AG10803 (cell line): ENCODE measurements at regions not wholly inside any gene's neighbourhood (a gene's known extent, or its start where the extent isn't known, plus 50 kb on each side); places are given as distances from the start of the nearest gene placed in this dataset.

Experiments
- DNase-seq: peaks from one replicate; pipeline ENCODE4 v3.0.0; 2010; ENCODE audit warnings: low read depth
- H3K4me3 ChIP-seq: 2 replicates; pipeline ENCODE4 v1.5.1; 2011; ENCODE audit warnings: mild to moderate bottlenecking, low read length, control low read depth
- TF ChIP-seq, protein P1 (sequence below): conservative IDR thresholded peaks from 2 replicates; pipeline ENCODE4 v1.5.1; 2011; ENCODE audit warnings: mild to moderate bottlenecking, low read length, control low read depth, inconsistent platforms

DNA sequence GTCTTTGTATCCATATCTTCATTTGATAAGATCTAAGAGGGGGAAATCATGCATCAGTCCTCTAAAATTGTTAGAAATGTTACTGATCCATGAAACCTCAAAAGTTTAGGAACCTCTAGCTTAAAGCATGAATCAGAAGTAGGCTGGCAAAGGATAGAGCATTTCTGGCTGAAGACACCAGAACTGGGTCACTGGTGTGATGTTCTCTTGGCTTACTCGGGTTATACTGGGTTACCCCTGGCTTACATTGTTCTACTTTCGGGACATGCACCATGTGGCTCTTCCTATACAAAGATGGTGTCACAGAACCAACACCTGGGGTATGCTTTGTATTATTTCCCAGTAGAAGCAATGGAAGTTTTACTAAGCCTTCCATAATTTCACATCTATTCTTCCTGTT lies 83.2 kb upstream of the TNP1 start:
- no peak for DNase-seq
- TF ChIP-seq, protein P1, sequence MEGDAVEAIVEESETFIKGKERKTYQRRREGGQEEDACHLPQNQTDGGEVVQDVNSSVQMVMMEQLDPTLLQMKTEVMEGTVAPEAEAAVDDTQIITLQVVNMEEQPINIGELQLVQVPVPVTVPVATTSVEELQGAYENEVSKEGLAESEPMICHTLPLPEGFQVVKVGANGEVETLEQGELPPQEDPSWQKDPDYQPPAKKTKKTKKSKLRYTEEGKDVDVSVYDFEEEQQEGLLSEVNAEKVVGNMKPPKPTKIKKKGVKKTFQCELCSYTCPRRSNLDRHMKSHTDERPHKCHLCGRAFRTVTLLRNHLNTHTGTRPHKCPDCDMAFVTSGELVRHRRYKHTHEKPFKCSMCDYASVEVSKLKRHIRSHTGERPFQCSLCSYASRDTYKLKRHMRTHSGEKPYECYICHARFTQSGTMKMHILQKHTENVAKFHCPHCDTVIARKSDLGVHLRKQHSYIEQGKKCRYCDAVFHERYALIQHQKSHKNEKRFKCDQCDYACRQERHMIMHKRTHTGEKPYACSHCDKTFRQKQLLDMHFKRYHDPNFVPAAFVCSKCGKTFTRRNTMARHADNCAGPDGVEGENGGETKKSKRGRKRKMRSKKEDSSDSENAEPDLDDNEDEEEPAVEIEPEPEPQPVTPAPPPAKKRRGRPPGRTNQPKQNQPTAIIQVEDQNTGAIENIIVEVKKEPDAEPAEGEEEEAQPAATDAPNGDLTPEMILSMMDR, result no peak
- no peak overlapping the region for H3K4me3 ChIP-seq

DNA sequence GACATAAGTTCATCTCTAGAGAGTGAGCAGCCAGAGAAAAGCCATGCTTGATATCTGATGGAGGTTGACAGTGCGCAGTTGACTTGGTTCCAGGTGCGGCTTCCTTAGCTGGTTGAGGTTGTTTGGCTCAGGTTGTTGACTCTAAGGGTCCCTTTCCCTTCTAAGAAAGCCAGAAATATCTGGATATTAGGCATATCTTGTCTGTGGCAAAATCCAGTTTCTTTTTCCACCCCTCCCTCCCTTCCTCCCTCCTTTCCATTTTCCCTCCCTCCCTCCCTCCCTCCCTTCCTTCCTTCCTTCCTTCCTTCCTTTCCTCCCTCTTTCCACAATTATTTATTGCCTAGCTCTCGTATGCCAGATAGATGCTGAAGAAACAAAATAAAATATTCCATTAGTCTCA lies 82.6 kb upstream of the TNP1 start:
- TF ChIP-seq, protein P1, result no peak
- no peak for DNase-seq
- H3K4me3 ChIP-seq, result no peak overlapping the region

DNA sequence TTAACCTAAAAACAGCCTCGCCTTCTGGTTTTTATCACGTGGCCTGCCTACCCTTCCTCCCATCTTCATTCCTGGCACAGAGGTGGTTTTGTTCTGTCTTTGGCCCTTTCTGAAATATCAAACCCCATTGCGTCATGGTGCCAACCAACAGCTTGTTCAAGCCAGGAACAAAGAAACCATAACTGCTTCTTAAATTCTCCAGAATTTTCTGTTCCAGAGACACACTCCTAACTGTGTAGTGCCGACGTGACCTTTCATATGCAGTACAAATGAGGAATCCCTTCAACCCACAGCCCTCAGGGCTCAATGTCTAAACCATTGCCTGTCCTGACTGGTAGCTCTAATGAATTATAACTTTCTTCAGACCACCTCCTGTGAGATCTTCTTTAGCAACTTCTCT lies 82.2 kb upstream of the TNP1 start:
- no peak overlapping the region for H3K4me3 ChIP-seq
- TF ChIP-seq, protein P1, result no peak
- DNase-seq, result no peak

DNA sequence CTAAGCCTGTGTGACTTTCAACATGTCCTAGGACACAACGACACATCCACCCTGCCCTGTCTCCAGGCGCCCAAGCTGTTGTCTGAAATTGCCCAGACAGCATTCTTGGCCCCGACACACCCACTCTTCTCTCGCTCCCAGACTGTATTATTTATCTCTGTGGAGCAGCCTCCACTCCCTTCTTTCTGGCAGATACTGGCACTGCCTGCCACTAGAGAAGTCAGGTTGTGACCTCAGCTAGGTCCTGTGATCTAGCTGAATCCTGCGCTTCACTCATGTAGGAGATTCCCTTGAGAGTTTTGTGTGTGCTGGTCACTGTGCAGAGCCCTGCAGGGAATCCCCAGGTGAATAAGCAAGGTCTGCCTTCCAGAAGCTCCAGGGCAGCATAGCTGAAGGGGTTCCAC lies 77.1 kb upstream of the TNP1 start:
- no peak for DNase-seq
- H3K4me3 ChIP-seq, result no peak overlapping the region
- TF ChIP-seq, protein P1, result no peak

DNA sequence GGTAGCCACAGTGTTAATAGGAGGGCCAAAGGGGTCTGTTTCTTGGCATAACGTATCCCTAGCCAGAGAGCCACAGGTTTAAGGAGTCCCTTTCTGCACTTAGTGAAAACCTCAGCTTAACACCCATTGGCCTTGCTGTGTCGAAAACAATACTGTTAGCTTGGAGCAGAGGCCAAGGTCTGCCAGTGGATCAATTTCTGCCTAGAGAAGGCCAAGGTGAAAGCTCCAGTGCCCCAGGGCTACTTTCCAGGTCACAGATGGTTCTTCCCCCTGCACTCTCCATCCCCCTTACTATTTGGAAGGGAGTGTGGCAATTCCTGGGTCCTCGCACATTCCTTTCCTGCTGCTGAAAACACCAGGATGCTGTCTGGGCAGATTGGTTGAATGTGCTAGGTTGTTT lies 74.8 kb upstream of the TNP1 start:
- no peak for DNase-seq
- H3K4me3 ChIP-seq, result no peak overlapping the region

DNA sequence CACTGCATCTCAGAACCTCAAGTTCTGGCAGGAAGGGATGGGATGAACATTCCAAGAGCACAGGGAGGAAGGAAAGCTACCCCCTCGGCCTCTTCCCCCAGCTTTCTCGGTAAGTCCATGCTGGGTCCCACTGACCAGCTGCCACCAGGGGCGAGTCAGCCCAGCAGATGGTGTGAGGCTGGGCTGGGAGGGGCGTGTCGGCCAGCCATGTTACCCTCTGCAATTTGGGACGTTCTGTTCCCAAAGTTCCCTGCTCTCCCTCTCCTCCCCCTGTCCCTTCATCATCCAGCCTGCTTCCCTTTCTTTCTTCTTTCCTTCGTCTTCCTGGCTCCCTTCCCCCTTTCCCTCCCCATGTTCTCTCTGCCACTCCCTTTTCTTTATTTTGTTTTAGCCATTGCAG lies 74.3 kb upstream of the TNP1 start:
- DNase-seq, result no peak
- TF ChIP-seq, protein P1, result no peak
- no peak overlapping the region for H3K4me3 ChIP-seq

More for the DNA sequence above, 74.8 kb upstream of the TNP1 start:
- TF ChIP-seq, protein P1, result no peak

DNA sequence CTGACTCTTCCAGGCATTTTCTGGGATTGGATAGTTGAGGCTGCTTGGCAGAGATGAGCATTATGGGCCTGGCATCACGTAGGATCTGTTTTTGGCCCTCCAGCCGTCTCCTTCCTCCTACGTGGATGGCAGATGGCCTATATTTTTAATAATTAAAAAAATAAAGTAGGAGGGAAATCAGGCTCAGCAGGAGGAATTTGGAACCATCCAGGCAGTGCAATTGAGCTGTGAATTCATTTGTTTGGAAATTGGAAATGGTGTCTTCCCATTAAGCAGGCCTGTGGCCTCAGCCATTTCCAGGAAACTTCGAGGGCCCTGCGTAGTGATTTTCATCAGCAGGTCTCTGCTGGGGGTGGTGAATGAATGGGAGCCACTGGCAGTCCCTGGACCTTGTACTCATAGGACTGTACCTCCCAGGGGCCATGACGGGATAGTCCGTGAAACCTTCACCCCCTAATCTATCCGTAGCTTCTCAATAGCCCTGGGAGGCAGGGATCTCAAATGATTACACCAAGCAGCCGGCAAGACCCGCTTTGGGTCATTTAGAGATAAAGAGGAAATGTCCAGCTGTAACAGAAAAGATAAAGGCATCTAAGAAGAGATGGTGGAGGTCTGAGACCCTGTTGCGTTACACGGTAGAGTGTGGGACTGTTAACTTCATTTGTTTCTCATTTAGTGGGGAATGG lies 73.1 kb upstream of the TNP1 start:
- TF ChIP-seq, protein P1, result no peak

More for the DNA sequence above, 73.1 kb upstream of the TNP1 start:
- no peak for DNase-seq
- no peak overlapping the region for H3K4me3 ChIP-seq
